GM18505 (cell line): ENCODE measurements at regions not wholly inside any gene's neighbourhood (a gene's known extent, or its start where the extent isn't known, plus 50 kb on each side); places are given as distances from the start of the nearest gene placed in this dataset.

Experiments
- ATAC-seq: cut with Tn5 transposase; IDR thresholded peaks from one replicate; pipeline ENCODE4 v1.9.1; 2021; ENCODE audit not compliant: unreplicated experiment
- POLR2A ChIP-seq: IDR thresholded peaks from 4 replicates; pipeline ENCODE4 v1.6.1; 2011; ENCODE audit warnings: borderline replicate concordance; ENCODE audit not compliant: insufficient read depth, insufficient read length; ENCODE audit errors: extremely low read depth

DNA sequence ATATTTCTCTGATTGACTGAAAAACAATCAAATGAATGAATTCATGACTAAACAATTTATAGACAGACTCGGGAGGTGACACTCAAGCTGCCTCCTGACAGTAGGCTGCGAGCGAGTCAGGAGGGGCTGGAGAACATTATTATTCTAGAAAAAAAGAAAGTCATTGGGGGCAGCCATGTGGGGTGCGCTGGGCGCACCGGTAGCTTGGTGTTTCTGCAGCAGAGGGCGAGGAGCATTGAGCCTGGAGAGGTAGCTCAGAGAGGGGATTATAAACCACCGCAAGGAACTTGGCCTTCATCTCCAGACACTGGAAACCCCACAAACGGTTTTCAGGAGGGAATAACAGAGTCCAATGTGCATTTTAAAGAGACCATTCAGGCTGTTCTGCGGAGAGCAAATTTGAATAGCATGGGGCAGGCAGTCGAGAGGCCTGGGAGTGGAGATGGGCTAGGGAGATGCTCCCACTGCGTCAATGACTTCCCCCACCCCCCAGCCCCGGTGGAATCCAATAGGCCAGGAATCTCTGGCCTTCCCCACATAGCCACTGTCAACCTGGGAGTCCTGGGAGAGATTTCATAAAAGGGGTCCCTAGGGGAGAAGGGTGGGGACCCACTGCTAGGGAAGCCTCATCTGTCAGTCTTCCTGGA is 168.3 kb downstream of the BCOR start:
- TF ChIP-seq POLR2A = no peak
- ATAC-seq = no peak

DNA sequence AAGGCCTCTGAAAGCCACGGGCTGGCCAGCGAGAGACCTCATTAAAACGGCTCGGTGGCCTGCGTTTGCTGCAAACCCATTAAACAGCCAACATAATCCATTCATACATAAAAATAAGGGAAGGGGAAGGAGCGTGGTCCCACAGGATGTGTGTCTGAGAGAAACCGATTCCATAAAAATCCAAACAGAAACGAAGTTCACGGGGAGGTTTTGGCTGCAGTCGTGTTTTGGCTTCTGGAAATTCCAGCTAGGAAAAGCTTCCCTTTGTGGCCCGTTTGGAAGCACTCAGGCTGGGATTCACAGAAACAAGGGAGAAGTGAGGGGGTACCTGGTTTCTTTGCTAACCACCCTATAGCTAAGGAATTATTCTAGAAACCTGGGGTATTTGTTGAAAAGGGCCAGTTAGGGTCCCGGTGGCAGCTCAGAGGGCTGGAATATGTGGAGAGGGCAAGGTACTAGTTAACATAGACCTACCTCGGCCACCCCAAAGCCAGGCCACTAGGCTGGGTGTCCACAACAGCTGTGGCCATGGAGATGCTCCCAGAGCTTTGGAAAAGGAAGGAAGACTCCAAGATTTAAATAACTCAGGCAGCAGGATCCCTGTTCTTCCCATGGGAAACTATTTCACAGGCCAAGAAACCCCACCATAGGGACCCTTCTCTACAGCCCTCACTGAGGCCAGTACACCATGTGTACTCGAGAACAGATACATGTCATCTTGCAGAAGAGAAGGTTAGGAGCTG is 166.8 kb downstream of the BCOR start:
- ATAC-seq = no peak
- TF ChIP-seq POLR2A = no peak

DNA sequence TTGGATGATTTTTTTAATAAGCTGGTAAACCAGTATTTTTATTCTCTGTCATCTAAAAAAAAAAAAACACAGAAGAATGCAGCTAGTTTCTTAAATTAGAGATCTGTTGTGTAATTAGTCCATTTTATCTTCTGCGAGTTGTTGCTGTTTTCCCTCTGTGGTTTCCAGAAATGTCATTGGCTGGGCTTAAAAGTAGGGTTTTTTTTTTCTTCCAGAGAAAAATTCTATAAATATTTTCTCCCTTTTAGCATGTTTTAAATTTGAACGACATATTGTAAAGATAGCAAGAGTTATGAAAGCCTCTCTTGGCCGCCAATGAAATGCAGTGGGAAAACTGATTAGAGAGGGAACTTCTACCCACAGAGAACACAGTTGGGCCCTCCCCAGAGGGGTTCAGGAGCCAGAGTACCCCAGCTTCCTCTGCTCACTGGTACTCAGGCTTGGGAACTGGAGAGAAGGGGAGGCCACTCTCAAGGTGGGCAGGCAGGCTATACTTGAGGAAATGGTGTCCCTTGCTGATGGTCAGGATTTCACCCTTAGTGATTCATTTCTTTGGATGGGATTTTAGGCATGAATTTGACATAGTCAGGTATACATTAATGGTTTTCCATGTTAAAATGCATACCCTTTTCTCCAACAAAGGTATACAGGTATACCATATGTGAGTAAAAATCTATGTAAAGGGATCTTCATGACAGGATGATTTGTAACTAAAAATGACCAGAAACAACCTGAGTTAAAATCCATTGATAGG is 166.1 kb downstream of the BCOR start:
- ATAC-seq = no peak
- TF ChIP-seq POLR2A = no peak

DNA sequence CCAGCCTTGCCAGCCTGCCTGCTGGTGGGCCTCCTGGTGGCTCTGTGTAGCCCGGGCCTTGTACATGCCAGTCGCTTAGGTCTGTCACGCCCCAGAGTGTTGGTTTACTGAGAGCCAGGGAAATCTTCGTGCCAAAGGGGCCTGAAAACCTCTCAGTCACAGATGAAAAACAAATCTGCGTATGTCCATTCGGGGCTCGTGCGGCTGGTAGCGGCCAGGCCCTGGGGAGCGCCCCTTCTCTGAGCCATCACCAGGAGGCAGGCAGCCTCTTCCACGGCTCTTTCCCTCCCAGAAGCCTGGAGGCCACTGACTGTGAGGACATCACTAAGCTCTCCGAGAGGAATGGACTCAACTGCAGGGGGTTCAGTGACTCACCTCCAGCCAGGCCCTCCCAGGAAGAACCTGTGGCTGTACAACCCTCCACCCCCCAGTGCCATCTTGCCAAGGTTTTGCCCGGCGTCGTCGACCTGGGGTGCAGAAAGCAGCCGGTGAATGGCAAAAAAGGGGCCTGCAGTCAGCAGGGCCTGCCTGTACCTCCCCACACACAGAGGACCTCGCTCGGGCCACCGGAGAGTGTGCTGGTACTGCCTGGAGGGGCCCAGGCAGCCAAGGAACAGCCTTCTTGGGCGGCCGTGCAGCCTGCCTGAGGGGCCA is 162.2 kb downstream of the BCOR start:
- ATAC-seq = no peak
- no peak for TF ChIP-seq POLR2A

- peak; percentile 53 for ATAC-seq
- no peak for TF ChIP-seq POLR2A
Observed at GRCh38 chrX:39936886-39937770, 160.6 kb downstream of the BCOR start.

DNA sequence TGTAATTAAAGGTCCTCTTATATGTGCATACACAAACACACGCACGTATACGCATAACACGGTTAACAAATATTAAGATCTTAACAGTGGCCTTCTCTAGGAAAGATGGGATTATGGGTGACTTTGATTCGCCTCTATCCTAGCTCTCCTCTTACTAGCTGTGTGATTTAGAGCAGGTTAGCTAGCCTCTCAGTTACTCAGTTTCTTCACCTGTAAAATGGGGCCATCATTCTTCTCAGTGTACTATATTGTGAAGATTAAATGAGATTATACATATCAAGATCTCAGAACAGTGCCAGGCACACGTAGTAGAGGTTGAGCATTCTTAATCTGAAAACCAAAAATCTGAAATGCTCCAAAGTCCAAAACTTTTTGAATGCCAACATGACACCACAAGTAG is 159.3 kb downstream of the BCOR start:
- TF ChIP-seq POLR2A = no peak

DNA sequence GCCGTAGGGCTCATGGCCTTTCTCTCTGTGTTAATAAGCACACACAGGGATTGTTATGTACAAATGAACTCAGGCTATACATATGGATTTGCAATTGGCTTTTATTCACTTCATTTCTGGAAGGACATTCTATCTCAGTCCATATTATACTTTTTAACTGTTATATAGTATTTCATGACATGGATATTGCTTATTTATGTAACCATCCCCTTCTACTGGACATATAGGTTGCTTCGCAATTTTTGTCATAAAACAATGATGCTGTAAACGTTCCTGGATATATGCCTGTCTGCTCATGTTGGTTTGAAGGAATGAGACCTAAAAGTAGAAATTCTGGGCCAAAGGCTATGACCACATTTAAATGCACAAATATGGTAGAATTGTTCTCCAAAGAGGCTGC is 158.1 kb downstream of the BCOR start:
- no peak for ATAC-seq
- TF ChIP-seq POLR2A = no peak

More for the DNA sequence above, 159.3 kb downstream of the BCOR start:
- ATAC-seq = no peak

DNA sequence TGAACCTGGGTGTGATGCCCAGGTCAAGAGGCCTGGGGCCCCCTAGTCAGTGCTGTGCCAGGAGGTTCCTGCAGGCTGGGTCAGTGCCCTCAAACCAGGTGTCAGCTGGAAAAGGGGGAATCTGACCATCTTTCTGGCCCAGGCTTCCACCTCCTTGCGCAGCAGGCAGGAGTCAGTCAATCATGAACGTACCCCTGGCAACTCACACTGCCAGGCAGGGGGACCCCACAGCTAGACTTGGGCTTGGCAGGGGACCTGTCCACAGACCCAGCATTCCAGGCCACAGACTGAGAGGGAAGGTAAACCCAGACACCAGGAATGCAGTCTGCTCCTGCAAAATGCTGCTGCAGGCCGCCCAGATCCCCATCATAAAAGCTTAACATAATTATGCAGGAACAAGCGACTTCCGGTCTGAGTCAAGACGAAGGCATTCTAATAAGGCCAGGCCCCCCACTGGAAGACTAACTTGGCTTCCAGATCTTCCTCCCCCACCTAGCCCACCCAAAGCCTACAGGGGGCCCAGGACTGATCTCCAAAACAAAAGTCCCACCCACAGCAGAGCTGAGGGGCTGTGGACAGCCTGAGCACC is 156.3 kb downstream of the BCOR start:
- no peak for ATAC-seq
- TF ChIP-seq POLR2A = no peak

DNA sequence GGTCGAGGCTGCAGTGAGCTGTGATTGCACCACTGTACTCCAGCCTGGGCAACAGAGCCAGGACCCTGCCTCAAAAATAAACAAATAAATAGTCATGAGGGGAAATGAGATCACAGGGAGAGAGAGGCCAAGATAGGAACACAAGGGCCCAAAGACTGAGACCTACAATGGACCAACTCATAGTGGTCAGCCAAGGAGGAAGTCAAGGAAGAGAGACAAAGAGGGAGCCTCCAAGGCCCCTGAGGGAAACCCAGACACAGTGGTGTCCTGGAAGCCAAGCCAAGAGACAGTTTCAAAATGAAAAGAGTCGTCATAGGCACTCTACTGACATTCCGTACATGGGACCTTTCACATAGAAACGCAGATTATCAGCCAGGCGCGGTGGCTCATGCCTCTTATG is 153.3 kb downstream of the BCOR start:
- TF ChIP-seq POLR2A = no peak
- ATAC-seq = no peak

DNA sequence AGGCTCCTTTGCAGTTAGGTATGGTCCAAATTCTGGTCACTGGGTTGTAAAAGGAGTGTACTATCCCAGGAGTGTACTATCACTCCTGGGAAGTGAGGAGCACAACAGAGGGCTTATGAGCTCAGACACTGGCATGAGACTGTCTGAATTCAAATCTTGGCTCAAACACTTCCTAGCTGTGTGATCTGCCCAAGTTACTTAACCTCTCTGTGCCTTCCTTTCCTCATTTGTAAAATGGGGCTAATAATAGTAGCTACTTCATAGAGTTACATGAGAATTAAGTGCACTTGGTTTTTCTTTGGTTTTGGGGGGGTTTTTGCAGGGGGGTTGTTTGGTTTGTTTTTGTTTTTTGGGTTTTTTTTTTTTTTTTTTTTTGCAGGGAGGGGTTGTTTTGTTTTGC is 152.0 kb downstream of the BCOR start:
- TF ChIP-seq POLR2A = no peak
- ATAC-seq = no peak

DNA sequence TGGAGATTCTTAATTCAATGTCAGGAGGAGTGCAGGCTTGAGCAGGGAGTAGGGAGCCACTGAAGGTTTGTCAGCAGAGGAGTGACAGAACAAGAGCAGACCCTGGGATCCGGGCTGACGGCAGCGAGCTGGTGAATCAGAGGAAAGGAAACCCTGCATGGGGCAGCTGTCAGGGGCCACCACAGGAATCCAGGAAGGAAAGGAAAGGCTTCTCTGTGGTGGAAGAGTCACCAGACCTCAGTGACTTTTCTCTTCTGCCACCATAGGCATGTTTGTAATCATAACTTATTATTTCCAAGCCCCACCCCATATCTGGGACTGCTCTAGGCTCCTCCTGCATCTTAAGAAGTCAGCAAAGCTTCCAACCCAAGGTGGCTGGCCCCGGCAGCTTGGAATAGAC is 150.9 kb downstream of the BCOR start:
- no peak for TF ChIP-seq POLR2A
- no peak for ATAC-seq

DNA sequence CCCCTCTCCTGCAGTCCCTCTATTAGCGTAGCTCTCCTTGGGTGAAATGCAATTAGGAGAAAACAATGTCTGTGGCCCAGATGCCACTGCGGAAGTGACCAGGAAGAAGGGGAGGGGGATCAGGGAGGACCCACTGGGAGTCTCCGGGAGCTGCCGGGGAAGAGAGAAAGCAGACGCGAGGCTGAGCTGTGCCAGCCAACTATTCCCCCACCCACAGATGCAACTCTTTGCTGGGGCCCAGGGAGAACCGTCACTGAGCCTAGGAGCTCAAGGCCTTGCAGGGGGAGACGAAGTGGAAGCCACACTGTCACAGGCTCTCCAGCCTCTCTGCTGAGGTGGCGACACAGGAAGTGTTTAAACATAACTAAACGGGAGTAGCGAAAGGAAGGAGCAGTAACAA is 149.2 kb downstream of the BCOR start:
- no peak for TF ChIP-seq POLR2A

GRCh38 chrX:39950018-39950688 is 147.6 kb downstream of the BCOR start:
- ATAC-seq = no peak
- TF ChIP-seq POLR2A = no peak

More for the DNA sequence above, 149.2 kb downstream of the BCOR start:
- ATAC-seq = no peak
